NOMO-1 treated with dmso at 0.1 percent for 144 hours (cell line): ENCODE measurements at regions not wholly inside any gene's neighbourhood (a gene's known extent, or its start where the extent isn't known, plus 50 kb on each side); places are given as distances from the start of the nearest gene placed in this dataset.
A peak's percentile ranks its signal among the peaks of the same experiment; 100 is the strongest.

Experiments
- DNase-seq: peaks from one replicate; lab custom pipeline; 2025; ENCODE audit not compliant: unreplicated experiment; lab: John Stamatoyannopoulos, UW

DNA sequence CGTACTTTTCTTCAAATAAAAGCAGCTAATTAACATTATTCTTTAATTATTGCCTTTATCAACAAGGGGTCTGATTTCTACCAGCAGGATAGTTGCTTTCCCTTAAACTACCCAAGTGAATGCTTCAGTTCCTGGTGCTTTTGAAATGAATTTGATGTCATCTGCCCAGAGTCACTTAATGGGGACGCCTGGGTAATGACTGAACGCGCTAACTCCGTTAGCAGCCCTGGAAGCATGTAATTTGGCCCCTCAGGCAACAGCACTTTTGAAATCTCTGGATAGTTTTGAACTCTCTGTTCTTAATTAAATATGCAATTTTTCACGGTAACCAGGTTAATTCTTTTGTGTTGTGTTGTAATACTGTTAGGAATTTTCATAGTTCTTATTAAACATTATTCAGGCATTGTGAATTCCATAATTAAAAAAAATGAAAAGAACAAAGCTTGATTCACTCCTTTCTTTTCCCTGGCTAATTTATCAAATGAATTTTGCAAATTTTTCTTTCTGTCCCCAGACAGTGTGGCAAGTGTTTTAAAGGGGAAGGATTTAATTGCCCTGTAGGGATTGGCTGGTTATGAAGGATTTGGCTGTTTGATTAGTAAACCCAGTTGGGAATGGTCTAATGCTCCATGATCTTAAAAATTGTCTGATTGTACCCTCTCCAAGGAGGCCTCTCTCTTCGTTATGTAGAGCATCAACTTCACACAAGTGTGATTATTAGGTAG is 137.5 kb upstream of the MYL2 start:
- DNase-seq = no peak

DNA sequence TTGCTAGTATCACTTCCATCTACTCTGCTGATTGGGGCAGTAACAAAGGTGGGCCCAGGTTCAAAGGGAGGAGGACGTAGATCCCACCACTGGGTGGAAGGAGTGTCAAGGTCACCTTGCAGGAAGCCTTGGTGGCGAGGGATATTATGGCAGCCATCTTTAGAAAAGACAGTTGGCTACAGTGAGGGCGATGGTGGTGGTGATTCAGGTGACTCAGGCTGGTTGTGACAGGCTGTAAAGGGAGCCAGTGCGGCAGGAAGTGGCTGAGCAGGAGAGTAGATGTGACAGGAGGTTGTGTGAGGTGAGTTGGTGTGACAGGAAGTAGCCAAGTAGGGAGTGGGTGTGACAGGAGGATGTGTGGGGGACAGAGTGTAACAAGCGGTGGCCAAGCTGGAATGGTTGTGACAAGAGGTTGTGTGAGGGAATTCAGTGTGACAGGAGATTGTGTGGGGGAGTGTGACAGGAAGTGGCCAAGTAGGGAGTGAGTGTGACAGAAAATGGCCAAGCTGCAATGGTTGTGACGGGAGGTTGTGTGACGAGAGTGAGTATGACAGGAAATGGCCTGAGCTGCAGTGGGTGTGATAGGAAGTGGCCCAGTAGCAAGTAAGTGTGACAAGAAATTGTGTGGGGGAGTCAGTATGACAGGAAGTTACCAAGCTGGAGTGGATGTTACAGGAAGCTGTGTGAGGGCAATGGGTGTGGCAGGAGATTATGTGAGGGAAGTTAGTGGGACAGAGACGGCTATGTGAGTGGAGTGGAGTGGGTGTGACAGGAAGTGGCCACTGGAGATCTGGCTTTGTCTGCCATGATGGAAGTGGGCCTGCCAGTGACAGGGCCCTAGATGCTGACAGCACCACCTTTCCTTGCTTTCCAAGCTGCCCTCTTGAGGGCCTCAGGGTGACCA is 136.5 kb upstream of the MYL2 start:
- peak; percentile 86 for DNase-seq

DNA sequence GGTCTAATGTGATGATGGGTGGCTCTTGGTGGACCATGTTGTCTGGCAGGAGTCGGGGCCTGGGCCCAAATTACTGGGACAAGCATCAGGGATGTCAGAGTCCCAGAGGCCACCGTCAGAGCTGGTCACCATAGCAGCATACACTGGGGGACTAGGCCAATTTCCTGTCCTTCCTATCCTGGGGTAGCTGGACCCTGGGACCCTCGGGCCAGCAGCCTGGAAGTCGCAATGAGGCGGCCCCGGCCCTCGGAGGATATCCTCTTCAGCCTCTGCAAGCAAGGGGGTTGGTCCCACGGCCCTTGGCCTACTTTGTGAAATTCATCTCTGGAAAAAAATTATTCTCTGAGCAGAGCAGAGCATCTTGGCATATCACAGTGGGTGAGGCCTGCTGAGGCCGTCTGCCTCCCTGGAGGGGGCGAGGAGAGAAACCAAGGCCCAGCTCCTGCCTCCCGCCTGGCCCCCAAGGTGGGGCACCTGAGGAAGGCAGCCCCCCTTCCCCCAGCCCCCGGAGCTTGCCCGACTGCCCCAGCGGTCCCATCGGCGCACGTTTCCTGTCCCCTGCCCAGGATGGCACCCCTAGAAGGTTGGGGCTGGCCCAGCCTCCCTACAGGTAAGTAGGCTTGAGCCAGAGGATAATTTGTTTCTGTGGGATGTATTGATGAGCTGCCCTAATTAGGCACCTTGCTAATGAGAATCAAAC is 135.0 kb upstream of the MYL2 start:
- no peak for DNase-seq

DNA sequence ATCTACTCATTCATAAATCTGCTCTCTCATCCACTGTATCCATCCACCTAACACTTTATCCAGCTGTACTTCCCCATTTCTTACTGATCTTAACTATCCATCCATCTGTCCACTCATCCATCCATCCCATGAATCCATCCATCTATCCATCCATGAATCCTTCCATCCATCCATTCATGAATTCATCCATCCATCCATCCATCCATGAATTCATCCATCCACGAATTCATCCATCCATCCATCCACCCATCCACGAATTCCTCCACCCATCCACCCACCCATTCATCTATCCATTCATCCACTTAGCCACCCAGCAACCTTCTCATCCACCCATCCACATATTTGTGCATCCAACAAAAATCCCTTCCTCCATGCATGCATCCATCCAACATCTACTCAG is 128.6 kb upstream of the MYL2 start:
- no peak for DNase-seq

DNA sequence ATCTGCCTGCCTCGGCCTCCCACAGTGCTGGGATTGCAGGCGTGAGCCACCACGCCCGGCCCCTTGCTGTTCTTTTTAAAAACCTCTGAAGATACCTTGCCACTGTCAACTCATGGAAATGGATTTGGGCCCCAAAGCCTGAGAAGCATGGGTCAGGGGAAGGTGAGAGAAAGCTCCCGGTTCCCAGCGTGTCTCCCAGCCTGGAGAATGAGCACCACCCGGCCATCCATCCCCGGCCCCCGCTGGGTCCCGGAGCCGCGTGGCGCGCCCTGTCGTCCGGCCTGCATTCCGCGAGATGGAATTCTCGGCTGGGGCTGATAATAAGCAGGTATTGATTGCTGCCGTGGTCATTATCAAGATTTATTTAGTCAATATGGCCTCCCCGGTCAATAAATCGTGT is 126.5 kb upstream of the MYL2 start:
- DNase-seq = no peak

DNA sequence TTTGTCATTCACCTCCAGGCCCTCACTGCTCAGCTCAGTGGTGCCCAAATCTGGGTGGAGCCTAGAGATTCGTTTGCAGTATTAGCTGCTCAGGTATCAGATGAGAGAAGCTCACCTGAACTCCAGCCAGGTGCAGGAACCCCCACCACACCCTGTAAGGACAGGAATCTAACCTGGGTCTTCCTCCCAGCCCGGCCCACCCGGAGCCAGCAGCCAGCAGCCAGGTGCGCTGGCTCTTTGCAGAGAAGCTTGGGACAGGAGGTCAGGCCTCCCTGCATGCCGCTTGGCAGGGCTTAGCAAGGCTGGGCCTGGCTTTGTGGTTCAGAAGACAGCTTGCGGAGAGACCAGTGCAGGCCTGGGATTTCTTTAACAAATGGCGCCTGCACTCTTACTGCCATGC is 125.6 kb upstream of the MYL2 start:
- DNase-seq = no peak

DNA sequence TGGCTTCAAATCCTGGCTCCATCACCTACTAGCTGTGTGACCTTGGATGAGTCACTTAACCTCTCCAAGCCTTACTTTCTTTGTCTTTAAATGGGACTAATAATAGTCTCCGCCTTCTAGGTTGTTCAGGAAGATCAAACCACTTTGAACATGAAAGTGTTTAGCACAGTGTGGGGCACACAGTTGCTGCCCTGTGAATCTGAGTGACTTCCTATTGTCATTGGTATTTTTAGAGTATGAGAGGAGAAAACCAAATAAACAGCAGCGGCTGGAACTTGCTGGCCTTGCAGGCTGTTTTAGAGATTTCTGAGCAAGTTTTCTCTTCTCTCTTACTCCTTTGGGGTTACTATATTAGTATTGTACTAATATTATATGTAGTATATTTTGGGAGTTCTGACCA is 120.7 kb upstream of the MYL2 start:
- no peak for DNase-seq

DNA sequence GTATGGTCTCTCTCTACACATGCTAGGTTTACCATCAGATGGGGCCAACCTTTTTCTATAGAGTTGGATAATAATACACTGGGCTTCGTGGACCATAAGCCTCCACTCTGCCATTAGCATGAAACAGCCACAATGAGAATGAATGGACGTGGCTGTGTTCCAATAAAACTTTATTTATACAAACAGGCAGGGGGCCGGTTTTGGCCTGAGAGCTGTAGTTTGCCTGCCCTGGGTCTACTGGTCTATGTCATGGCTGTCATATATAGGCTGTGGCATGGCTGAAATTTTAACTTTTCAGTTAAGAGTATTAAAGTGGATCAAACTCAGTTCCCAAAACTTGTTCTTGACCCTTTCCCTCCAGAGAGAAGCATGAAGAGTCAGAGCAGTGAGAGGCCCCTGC is 120.3 kb upstream of the MYL2 start:
- DNase-seq = no peak

DNA sequence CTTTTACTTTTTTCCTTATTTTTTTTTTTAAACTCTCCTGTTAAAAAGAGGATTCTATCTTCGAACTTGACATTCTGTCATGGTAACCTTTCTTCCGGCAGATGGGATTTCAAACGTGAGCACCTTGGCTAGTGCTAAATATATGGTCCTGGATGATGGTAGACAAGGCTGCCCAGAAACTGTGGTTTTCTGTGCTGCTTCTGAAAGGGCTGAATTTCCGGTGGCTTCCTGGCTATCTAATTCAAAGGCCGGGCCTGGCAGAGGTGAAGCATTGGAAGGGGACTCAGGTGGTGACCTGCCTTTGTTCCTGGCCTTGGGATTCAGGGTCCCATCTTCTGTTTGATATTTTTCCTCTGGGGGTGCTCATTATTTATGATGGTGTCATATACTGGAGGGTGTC is 118.6 kb upstream of the MYL2 start:
- DNase-seq = no peak

DNA sequence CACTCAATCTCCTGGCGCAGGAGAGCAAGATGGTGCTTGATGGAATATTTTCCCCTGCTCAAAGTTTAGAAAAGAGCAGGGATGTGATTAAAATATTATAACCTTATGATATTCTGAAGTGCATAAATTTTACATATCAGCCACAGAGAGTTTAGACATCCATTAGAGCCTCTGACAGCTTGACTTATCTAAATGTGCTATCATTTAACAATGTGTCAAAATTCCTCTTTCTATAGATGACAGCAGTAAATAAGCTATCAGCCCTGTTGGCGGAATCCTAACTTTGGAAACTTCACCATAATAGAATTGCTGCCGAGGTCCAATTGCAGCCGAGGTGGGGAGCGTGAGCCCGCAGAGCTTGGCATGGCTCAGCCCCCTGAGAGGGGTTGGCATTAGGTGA is 117.7 kb upstream of the MYL2 start:
- no peak for DNase-seq

DNA sequence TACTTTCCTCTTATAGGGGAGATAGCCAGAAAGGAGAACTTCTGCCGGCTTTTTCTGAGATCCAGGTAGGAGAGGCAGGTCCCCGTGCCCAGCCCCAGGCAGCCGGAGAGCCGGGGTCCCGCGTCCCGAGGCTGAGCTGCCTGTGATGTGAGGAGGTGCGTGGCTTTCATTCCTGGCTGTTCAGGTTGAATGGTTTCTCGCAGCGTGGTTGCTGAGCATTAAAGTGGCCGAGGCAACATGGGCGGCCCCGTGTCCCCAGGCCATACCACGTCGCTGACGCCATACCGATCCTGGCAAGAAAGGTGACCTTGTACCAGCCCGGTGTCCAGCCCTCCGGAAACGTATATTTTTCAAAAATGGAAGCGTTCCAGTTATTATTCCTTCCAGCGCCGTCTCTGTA is 116.7 kb upstream of the MYL2 start:
- no peak for DNase-seq

DNA sequence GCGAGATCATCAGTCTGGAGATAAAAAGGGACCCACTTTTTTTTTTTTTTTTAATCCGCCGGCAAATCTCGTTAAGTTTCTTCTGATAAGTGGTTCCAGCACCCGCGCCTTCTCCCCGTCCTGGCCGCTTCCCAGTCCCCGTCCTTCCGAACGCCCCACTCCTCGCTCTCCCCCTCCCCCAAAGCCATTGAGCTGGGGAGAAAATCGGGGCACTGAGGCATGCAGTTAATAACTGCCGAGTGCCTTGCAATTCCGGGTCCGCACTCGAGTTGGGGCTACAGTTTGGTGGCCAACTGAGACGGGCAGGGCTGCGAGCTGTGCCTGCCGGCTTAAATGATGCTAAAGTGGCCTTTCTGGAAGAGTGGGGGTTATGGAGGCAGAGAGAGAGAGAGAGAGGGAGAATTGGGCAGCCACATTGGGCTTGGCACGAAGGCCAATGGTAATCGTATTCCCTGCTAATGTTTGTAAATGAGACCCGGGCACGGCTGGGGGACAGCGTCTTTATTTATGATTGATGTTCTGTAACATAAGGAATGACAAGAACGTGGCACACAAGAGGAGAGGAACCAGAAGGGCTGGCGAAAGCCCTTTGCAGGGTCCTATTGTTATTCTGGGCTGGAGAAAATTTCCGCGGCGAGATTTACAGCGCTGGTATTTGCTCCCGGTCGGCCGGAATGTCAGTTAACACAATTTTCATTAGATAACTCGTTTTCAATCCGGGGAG is 115.4 kb upstream of the MYL2 start:
- no peak for DNase-seq

DNA sequence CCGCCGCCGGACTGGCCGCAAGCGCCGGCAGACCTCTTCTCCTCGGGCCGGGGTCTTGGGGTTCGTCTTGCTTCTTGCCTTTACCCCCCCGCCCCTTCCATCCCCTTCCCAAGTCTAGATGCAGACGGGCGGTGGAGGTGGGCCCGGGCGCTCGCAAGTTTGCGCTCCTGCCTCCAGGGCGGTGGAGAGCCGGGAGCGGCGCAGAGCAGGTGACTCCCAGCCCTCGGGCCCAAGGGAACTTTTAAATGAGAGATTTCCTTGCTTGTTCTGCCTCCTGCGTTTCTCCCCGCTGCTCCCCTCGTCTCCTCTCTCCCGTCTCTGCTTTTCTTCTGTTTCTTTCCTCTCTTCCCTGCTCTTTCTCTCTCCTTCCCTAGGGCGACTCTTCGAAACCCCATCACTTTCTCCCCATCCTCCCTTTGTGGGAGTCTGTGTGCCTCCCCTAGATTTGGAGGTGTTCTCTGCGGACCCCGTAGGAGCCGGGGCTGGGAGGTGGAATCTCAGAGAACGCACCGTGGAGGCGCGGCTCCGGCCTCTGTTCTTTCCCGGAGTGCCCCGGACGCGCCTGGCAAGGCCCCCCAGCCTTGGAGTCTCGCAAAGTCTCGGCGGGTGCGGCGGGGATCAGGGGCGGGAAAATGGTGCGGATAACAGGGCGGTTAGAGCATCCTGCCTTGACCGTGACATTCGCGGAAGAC is 114.7 kb upstream of the MYL2 start:
- DNase-seq = no peak

DNA sequence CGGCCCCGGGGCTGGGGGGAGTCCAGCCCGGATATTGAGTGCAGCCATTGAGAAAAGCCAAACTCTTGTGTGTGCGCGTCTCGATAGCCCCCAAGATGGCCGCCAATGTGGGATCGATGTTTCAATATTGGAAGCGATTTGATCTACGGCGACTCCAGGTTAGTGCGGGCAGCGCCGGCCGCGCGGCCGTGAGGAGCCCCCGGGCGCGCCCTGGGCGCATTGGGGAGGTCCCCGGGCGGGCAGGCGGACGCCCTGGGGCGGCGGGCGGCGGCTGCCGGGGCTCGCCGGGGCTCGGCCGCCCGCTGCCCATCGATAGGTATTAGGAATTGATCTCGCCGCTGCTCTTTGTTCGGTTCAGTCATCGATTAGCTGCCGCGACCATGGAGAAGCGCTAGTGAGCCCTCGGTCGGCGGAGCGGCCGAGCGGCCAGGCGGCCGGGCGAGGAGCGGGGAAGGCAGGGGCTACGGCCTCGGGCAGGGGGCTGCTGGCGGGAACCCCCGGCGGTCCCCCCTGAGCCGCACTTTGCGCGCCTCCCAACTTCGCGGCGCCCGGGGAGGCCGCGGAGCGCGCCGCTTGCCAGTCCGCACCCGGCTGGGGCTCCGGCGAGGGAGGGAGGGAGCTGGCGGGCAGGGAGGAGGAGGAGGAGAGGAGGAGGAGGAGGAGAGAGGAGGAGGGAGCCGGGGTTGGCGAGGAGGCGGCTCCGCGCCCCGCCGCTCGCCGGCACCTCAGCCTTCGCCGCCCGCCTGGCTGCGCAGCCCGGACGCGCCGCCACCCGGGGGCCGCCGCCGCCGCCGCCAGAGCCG is 113.9 kb upstream of the MYL2 start, which contains the start of gene CUX2:
CUX2 (plus strand) TSS at position 83 of the 803 bp plus-strand sequence.
- no peak for DNase-seq

DNA sequence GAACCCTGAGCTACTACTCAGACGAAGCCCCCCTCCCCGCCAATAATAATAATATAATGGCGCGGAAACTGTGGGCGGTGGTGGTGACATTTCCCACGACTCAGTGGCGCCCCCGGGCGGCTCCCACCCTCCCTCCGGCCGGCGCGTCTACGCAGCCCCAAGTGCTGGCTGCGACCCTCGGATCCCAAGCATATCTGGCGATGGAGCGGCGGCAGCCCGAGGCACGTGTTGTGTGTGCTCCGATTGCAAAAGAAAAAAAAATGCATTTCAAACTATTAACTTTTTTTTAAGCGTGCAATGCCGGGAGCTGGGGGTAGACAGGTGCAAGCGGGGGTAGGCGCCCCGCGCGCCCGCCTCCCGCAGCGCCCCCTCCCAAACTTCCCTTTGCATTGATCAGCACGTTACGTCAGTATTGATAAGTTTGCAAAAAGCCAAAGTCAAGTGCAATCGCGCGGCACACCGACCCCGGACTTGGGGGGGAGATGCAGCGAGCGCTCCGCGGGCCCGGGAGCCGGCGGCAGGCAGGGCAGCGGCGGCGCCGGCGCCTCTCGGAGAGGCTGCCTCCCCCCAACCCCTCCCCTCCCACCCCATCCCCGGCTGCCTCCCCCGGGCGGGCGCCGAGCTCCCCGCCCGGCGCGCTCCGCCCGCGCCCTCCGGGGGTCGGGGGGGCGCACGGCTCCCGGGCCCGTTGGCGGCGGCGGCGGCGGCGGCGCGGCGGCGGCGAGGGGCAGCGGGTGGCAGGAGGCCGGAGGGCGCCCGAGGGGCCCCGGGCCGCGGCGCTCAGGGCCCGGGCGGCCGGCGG is 113.1 kb upstream of the MYL2 start:
- no peak for DNase-seq

DNA sequence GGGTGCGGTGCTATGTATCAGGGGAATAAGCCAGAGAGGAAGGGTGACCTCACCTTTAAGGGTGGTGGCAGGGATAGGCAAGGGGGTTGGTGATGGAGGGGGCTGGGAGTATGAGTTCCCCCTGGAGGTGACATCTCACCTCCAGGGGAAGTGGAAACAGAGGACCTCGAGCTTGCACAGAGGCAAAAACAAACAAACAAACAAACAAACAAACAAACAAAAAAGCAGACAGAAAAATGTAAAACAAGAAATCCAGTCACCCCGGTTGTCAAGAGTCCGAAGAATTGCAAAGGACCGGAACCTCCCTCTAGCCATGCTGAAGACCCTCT is 112.2 kb upstream of the MYL2 start:
- no peak for DNase-seq

DNA sequence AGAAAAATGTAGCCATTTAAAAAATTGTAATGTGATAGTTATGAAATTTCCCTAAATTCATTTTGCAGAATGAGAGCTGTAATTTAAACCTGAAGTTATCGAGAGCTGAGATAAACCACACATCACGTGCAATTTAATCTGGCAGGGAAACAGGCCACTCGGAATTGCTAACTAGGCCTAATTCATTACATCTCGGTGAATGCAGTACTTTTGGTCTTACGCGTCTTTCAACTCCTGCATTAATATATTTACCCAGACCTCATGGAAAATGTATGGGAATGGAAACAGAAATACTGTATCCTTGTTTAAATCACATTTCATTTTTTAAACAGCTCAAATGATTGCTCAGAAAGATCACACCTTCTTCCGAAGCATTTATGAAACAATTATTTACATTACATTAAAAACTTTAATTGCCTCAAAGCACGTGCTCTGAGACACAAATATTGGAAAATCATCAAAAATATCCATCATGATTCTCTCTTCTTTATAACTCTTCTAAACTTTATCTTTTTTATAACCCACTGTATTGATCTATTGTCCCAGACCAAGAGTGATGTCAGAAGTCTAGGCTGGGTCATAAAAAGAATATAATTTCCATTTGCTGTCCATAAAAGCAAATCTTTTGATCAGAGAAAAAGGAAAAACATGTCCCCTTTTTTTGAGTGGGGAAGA is 111.7 kb upstream of the MYL2 start:
- DNase-seq = no peak

DNA sequence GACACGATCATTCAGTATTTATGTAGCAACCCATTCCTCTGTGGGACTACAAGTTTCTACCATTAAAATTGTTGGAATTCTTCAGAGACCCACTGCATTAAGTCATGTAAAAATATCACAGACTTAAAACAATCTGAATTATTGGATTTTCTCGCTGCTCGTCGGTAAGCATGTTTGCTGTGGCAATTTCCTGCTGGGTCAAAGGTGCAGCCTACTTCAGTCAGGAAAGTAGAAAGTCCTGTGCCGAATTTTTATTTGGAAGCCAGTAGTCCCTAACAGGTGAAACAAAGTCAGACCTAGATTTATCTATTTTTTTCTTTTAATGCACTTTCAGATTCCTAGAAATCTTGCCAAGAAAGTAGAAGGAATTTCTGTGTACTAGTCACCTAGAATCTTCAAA is 110.4 kb upstream of the MYL2 start:
- DNase-seq = no peak

DNA sequence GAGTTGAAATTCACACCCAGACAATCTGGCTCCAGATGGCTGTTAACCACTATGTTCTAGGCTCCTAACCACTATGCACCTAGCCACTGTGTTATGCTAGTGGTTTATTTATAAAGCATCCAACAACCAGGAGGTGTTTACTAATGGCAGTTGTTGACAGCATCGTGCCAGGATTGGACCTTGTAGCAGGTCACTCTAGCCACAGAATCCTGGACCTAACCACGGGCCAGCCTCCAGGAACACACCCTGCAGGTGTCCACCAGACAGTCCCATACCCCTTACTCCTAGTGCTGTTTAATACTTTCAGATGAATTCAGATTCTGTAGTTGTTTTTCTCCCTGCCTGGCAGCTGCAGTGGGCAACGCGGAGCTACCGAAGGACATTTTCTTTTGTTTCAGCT is 109.4 kb upstream of the MYL2 start:
- no peak for DNase-seq
